SJSA1 (cell line): ENCODE measurements at regions not wholly inside any gene's neighbourhood (a gene's known extent, or its start where the extent isn't known, plus 50 kb on each side); places are given as distances from the start of the nearest gene placed in this dataset.
"Not testable (repeated sequence)": the region's sequence is repeated elsewhere in the genome, so short reads cannot be mapped to it uniquely, and the experiment has no call there.

Experiments used
- DNase-seq, 2 experiments: peaks; one replicate each; pipeline ENCODE4 v3.0.0-alpha.2; 2015 to 2020; ENCODE audit warnings: low spot score in 2 of 2, low read depth in 1 of 2
- H3K27ac ChIP-seq: fragments of 250-450 bp; sonication (Bioruptor Pico); 2 replicates; pipeline ENCODE4 v1.5.1; 2020; ENCODE audit warnings: mild to moderate bottlenecking, moderate library complexity
- H3K27me3 ChIP-seq: fragments of 250-450 bp; sonication (Bioruptor Pico); replicated peaks from 2 replicates; pipeline ENCODE4 v1.5.1; 2020; ENCODE audit warnings: mild to moderate bottlenecking, moderate library complexity
- H3K36me3 ChIP-seq: fragments of 250-450 bp; sonication (Bioruptor Pico); 2 replicates; pipeline ENCODE4 v1.5.1; 2020; ENCODE audit warnings: mild to moderate bottlenecking
- H3K4me1 ChIP-seq: fragments of 250-450 bp; sonication (Bioruptor Pico); replicated peaks from 2 replicates; pipeline ENCODE4 v1.6.1; 2021; ENCODE audit warnings: mild to moderate bottlenecking
- H3K4me3 ChIP-seq: fragments of 250-450 bp; sonication (Bioruptor Pico); 2 replicates; pipeline ENCODE4 v1.5.1; 2020; ENCODE audit warnings: mild to moderate bottlenecking
- H3K9me3 ChIP-seq: fragments of 250-450 bp; sonication (Bioruptor Pico); replicated peaks from 2 replicates; pipeline ENCODE4 v1.5.1; 2020; ENCODE audit warnings: mild to moderate bottlenecking

DNA sequence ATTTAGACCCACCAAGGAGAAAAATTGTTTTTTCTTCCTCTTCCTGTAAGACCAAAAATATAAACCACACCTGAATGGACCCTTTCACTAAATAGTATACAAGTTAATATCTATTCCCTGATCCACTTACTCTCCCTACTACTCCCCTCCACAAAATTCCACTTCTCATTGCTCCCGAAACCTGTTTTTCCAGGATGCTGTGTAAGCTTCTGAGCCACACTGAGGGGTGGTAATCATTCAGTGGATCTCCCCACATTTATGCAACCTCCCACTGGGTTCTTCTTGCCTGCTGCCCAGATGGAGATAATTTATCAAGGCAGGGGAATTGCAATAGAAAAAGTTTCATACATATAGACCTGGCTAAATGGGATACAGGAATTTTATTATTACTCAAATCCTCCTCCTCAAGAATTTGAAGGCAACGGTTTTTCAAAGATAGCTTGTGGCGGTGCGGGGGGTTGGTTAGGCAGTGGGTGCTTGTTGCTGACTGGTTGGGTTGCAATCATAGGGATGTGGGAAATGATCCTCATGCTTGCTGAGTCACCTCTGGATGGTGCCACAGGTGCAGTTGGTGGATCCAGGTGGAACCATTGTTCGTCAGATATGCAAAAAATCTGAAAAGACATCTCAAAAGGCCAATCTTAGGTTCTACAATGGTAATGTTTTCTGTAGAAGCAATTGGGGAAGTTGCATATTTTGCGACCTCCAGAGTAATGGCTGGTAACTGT is 970.3 kb downstream of the CNTNAP5 start:
- Histone ChIP-seq H3K36me3 (no peaks in the 10 kb centered on the region), H3K27me3 (no peaks in the 10 kb centered on the region), H3K4me3 (no peak overlapping the region), H3K4me1 (no peaks in the 10 kb centered on the region), H3K9me3 (no peaks in the 10 kb centered on the region), H3K27ac (no peak overlapping the region)
- DNase-seq: no peak

DNA sequence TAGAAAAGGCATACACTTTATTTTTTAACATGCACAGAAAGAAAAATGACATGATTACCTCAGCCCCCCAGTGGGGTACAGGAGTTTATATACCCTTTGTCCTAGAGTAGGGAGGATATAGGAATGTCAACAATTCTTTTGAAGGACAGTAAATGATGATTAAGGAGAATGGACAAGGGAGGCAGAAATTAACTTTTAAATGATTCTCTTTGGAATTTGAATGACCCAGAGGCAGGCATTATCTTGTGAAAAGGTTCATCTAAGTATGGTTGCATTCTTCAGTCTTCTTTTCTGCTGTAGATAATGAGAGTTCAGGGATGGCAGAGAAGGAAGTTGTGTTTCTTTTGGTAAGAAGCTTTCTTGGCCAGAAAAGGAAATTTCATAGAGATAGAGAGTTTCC is 971.3 kb downstream of the CNTNAP5 start:
- Histone ChIP-seq H3K36me3 (no peaks in the 10 kb centered on the region), H3K27ac (no peak overlapping the region), H3K27me3 (no peaks in the 10 kb centered on the region), H3K4me3 (no peak overlapping the region), H3K4me1 (no peaks in the 10 kb centered on the region), H3K9me3 (no peaks in the 10 kb centered on the region)
- DNase-seq: no peak

DNA sequence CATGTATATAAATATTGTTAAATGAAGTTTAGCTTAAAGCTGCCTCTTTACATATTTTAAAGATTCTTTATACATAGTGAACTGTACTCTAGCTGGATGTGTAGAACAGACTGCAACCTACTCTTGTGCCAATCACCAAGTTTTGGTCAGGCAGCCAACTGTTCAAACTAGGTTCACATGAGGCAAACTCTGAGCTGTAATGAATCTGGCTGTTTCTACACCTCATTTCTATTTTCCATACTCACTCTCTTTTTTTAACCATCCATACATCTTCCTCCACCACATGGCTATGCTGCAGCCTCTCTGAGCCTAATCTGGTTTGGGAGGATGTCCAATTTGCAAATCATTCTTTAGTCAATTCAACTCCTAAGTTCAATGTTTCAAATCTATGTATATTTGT is 974.8 kb downstream of the CNTNAP5 start:
- no peak overlapping the region for H3K4me3 ChIP-seq
- H3K36me3 ChIP-seq: no peaks in the 10 kb centered on the region
- H3K27me3 ChIP-seq: no peaks in the 10 kb centered on the region
- H3K9me3 ChIP-seq: no peaks in the 10 kb centered on the region
- DNase-seq: no peak
- no peak overlapping the region for H3K27ac ChIP-seq
- H3K4me1 ChIP-seq: no peaks in the 10 kb centered on the region

DNA sequence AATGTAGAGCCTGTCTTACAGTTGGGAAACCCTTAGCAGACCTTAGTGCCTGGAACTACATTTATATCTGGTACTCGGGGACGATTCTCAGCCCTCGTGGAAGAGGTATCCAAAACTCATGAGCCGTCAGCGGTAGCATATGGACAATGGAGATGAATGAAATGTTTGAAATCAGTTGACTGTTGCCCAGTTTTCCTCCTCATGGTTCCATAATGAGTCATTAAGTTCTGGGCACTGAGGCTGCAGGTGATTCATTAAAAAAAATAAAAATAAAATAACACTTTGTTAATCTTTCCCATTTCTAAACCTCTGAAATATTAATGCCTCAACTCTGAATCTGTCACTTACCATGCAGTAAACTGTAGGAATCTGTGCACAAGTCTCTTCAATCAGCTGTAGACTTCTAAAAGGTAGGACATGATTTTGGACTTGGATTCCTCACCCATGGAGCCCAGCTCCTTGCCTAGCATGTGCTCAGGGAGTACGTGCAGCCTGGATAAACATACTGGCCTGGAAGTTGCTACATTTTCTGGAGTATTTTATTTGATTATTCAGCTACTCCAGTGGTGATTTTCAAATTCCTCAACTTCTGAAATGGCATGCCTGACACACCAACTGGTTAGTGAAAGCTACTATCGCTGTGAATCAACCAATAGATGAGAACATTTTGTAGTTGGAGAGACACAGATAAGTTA is 979.2 kb downstream of the CNTNAP5 start:
- Histone ChIP-seq H3K9me3 (0 out of 2 replicates have a peak, but pooled peaks cover under 1% of the 10 kb centered on the region), H3K4me1 (no peaks in the 10 kb centered on the region), H3K27me3 (no peaks in the 10 kb centered on the region), H3K36me3 (no peaks in the 10 kb centered on the region), H3K4me3 (no peak overlapping the region), H3K27ac (no peak overlapping the region)
- no peak for DNase-seq

DNA sequence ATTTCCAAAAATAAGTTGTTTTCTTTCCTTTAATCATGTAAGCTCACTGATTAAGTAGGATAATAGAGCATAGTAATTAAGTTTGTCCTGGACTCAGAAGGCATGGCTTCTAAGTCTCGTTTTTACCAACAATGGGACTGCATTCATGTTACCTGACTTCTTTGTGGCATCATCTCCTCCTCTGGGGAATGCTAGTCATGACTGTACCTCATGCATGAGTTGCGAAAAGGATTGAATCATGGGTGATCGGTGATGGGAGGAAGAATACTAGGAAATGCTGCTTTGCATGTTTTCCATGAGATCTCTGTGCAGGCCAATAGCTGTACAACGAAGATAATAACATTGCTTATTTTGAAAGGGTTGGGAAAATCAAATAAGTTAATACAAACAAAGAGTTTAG is 981.6 kb downstream of the CNTNAP5 start:
- H3K9me3 ChIP-seq: 0 out of 2 replicates have a peak, but pooled peaks cover 4% of the 10 kb centered on the region
- H3K4me1 ChIP-seq: no peaks in the 10 kb centered on the region
- H3K27me3 ChIP-seq: no peaks in the 10 kb centered on the region
- no peak overlapping the region for H3K27ac ChIP-seq
- no peaks in the 10 kb centered on the region for H3K36me3 ChIP-seq
- no peak overlapping the region for H3K4me3 ChIP-seq
- no peak for DNase-seq

DNA sequence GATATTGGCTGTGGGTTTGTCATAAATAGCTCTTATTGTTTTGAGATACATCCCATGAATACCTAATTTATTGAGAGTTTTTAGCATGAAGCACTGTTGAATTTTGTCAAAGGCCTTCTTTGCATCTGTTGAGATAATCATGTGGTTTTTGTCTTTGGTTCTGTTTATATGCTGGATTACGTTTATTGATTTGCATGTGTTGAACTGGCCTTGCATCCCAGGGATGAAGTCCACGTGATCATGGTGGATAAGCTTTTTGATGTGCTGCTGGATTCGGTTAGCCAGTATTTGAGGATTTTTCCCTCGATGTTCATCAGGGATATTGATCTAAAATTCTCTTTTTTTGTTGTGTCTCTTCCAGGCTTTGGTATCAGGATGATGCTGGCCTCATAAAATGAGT is 1003.6 kb downstream of the CNTNAP5 start:
- H3K27ac ChIP-seq, H3K4me3 ChIP-seq, DNase-seq, H3K36me3 ChIP-seq, H3K4me1 ChIP-seq, H3K9me3 ChIP-seq, H3K27me3 ChIP-seq: not testable (repeated sequence)

DNA sequence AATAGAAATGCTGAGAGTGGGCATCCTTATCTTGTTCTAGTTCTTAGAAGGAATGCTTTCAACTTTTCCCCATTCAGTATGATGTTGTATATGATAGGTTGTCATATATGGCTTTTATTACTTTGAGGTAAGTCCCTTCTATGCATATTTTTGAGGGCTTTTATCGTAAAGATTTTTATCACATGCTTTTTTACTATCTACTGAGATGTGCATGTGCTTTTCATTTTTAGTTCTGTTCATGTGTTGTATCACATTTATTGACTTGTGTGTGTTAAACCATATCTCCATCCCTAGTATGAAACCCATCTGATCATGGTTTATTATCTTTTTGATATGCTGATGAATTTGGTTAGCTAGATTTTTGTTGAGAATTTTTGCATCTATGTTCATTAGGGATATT is 1008.8 kb downstream of the CNTNAP5 start:
- Histone ChIP-seq H3K27me3 (no peaks in the 10 kb centered on the region), H3K9me3 (peaks cover 3% of the 10 kb centered on the region; the same call in 1 of the 2 replicates), H3K4me1 (no peaks in the 10 kb centered on the region), H3K4me3 (no peak overlapping the region), H3K27ac (no peak overlapping the region), H3K36me3 (no peaks in the 10 kb centered on the region)
- DNase-seq: no peak

DNA sequence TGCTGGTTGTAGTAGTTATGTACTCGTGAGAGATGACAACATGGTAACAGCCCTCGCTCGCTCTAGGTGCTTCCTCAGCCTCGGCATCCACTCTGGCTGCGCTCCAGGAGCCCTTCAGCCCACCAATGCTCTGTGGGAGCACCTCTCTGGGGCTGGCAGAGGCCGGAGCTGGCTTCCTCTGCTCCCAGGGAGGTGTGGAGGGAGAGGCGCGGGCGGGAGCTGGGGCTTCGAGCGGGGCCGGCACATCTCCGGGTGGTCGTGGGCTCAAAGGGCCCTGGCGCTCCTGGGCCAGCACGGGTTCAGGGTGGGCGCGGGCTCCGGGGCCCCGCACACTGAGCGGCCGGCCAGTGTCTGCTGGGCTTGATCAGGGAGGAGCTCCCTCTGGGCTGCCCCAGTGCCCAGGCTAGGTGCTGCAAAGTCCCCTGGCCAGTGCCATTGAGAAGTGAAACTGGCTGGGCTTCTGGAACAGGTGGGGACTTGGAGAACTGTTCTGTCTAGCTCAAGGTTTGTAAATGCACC is 1012.1 kb downstream of the CNTNAP5 start:
- Histone ChIP-seq H3K4me1 (no peaks in the 10 kb centered on the region), H3K4me3 (no peak overlapping the region), H3K27me3 (no peaks in the 10 kb centered on the region), H3K36me3 (no peaks in the 10 kb centered on the region), H3K27ac (no peak overlapping the region), H3K9me3 (peaks cover 3% of the 10 kb centered on the region; the same call in 1 of the 2 replicates)
- no peak for DNase-seq

DNA sequence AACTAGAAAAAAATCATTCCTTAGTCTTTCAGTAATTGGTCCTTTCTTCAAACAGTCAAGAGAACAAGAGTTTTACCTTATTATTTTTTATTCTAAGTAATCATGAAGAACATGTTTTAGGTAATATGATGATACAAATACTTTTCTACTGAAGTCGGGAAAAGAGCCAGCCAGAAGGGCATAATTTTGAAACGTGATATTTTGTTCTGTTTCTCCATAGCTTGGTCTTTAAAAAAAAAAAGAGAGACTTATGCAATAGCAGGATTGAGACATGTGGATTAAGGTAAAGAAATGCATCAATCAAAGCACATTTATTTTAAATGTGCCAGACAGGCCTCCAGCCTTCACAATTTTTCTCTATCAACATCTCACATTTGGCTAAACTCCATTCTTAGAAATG is 1016.8 kb downstream of the CNTNAP5 start:
- no peak overlapping the region for H3K4me3 ChIP-seq
- H3K9me3 ChIP-seq: 0 out of 2 replicates have a peak, but pooled peaks cover 3% of the 10 kb centered on the region
- DNase-seq: no peak
- no peaks in the 10 kb centered on the region for H3K36me3 ChIP-seq
- no peak overlapping the region for H3K27ac ChIP-seq
- H3K27me3 ChIP-seq: no peaks in the 10 kb centered on the region
- H3K4me1 ChIP-seq: no peaks in the 10 kb centered on the region

DNA sequence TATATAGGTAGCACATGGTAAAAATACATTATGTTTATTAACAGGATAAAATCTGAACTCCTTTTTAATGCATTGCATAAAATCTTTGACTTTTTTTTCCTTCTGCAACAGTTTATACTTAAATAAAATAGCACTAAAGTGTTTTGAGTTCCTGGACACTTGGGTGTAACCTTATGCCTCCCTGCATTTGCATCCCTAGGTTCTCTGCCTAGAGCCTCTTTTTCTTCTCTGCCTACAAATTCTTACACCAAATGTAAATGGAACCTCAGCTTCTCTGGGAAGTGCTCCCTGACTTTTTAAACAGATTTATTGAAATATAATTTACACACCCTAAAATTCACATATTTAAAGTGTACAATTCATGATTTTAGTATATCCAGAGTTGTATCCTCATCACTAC is 1017.6 kb downstream of the CNTNAP5 start:
- Histone ChIP-seq H3K9me3 (0 out of 2 replicates have a peak, but pooled peaks cover 3% of the 10 kb centered on the region), H3K27me3 (no peaks in the 10 kb centered on the region), H3K36me3 (no peaks in the 10 kb centered on the region), H3K4me1 (no peaks in the 10 kb centered on the region), H3K4me3 (no peak overlapping the region), H3K27ac (no peak overlapping the region)
- no peak for DNase-seq

DNA sequence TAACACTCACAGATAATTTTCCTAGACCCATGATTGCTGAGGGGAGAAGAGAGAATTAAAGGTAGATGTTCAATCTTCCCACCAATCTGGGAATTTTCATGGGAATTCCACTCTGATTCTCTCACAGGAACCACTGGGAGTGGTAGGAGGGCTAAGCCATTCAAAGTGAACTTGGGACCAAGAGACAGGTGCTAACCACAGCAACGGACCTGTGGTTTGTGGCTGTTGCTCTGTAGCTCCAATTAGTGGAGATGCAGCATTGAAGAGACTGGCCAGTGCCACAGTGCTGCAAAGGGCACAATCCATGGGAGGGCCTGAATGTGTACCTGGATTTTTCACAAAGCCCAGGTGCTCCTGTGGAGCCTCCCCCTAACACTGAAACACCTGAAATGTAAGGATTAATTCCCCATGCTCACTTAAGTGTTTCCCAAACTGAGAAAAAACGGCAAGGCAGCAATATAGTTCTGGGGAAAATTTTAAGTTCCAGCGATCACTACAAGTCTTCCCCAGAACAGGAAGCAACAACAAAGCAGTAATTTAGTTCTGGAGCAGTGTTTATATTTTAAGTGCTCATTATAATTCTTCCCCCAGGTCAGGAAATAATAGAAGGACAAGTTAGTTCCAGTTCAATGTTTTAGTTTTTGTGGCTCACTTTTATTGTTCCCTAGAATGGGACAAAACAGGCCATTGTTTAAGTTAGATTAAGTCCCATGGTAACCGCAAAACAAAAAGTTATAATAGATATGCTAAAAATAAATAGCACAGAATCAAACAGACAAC is 1045.8 kb downstream of the CNTNAP5 start:
- Histone ChIP-seq H3K4me1 (no peaks in the 10 kb centered on the region), H3K9me3 (no peaks in the 10 kb centered on the region), H3K4me3 (no peak overlapping the region), H3K27ac (no peak overlapping the region), H3K27me3 (no peaks in the 10 kb centered on the region), H3K36me3 (no peaks in the 10 kb centered on the region)
- DNase-seq: no peak

DNA sequence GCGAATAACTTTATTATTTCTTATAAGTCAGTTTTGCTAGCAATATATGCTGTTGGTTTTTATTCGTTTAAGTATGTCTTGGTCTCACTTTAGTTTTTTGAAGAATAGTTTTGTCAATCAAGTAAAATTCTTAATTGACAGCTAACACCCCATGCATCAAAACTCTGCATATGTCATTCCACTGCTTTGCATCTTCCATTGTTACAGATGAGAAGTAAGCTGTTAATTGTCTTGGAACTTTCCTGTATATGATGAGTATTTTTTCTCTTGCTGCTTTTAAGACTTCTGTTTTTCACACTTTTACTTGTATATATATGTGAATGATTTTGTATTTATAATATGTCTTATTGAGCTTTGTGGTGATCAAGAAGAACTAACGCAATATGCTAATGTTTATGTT is 1048.4 kb downstream of the CNTNAP5 start:
- DNase-seq: no peak
- H3K27me3 ChIP-seq: no peaks in the 10 kb centered on the region
- H3K4me3 ChIP-seq: no peak overlapping the region
- H3K9me3 ChIP-seq: no peaks in the 10 kb centered on the region
- no peaks in the 10 kb centered on the region for H3K4me1 ChIP-seq
- no peaks in the 10 kb centered on the region for H3K36me3 ChIP-seq
- no peak overlapping the region for H3K27ac ChIP-seq

DNA sequence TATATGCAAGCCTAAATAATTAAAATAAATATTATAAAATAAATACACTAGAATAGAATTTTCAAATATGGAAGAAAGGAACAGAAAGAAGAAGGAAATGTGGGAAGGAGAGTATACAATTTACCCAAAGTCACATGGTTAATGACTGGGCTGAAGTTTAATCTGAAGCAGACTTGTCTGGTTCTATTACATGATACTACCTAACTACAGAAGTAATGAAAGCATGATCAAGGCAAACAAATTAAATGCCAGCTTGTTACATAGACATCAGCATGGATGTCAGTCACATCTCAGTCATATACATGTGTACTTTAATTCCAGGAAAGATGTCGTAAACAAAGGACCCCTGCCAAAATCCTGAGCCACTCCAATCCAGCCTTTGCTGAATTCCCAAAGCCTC is 1060.8 kb downstream of the CNTNAP5 start:
- Histone ChIP-seq H3K36me3 (no peaks in the 10 kb centered on the region), H3K27me3 (no peaks in the 10 kb centered on the region), H3K4me1 (no peaks in the 10 kb centered on the region), H3K4me3 (no peak overlapping the region), H3K9me3 (0 out of 2 replicates have a peak, but pooled peaks cover 5% of the 10 kb centered on the region), H3K27ac (no peak overlapping the region)
- no peak for DNase-seq
